Spinal cord (tissue), 9 donors: ENCODE measurements at regions not wholly inside any gene's neighbourhood (a gene's known extent, or its start where the extent isn't known, plus 50 kb on each side); places are given as distances from the start of the nearest gene placed in this dataset.

Experiments used
- DNase-seq, 6 donors: peaks; one replicate each; pipeline versions ENCODE4 v3.0.0 to v3.0.0-alpha.2; 2013 to 2015; ENCODE audit warnings: low spot score in 6 of 6, low read depth in 4 of 6
- H3K27ac ChIP-seq: one replicate; pipeline ENCODE4 v1.5.1; 2013; ENCODE audit warnings: low read depth, low read length, control low read depth
- H3K27me3 ChIP-seq: one replicate; pipeline ENCODE4 v1.6.1; 2013; ENCODE audit warnings: low read length; ENCODE audit not compliant: control insufficient read depth, insufficient read depth
- H3K36me3 ChIP-seq: one replicate; pipeline ENCODE4 v1.6.1; 2013; ENCODE audit warnings: low read length; ENCODE audit not compliant: control insufficient read depth, insufficient read depth
- H3K4me1 ChIP-seq: one replicate; pipeline ENCODE4 v1.6.1; 2013; ENCODE audit warnings: low read length; ENCODE audit not compliant: control insufficient read depth, insufficient read depth
- H3K4me3 ChIP-seq: one replicate; pipeline ENCODE4 v1.5.1; 2013; ENCODE audit warnings: low read depth, low read length, control low read depth
- H3K9me3 ChIP-seq: one replicate; pipeline ENCODE4 v1.6.1; 2013; ENCODE audit warnings: low read length; ENCODE audit not compliant: control insufficient read depth, insufficient read depth
- WGBS: methylation state at CpG from one replicate; pipeline ENCODE4 v1.1.5; 2013; ENCODE audit warnings: missing lambda C conversion rate; ENCODE audit not compliant: insufficient coverage; 5-methylcytosine and 5-hydroxymethylcytosine counted together
- donor health status: healthy.

DNA sequence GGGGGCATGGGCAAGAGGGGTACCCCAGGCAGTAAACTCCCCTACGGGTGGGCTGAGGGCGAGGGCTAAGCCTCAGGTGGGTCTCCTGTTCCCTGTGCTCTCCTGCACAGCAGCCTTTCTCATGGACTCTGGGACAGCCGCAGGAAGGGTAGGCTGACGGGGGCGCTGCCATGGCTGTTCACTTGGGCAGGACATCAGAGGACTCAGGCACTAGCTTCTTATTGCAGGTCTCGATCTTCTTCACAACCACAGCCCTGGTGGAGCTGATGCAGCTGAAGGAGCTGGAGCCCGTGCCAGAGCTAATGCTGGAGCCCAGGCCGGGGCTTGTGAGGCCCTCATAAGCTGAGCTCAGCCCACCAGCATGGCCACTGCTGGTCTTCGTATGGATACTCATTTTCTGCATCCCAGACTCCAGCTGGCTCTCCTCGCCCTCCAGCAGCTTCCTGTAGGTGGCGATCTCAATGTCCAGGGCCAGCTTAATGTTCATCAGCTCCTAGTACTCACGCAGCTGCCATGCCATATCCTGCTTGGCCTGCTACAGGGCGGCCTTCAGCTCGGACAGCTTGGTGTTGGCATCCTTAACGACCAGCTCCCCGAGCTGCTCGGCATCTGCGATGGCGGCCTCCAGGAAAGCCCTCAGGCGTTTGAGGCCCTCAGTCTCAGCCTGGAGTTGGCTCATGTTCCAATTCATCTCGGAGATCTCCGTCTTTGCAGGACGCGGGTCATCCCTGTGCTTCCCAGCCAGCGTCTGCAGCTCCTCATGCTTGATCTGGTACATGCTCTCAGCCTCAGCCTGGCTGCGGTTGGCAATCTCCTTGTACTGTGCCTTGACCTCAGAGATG is 359.8 kb upstream of the SETBP1 start:
- no peak for DNase-seq
- Histone ChIP-seq H3K4me1 (no peaks in the 10 kb centered on the region), H3K4me3 (no peak overlapping the region), H3K9me3 (no peaks in the 10 kb centered on the region), H3K27ac (no peak overlapping the region), H3K27me3 (no peaks in the 10 kb centered on the region), H3K36me3 (no peaks in the 10 kb centered on the region)
- 98% methylated on average over 26 of the region's 26 CpGs for WGBS

DNA sequence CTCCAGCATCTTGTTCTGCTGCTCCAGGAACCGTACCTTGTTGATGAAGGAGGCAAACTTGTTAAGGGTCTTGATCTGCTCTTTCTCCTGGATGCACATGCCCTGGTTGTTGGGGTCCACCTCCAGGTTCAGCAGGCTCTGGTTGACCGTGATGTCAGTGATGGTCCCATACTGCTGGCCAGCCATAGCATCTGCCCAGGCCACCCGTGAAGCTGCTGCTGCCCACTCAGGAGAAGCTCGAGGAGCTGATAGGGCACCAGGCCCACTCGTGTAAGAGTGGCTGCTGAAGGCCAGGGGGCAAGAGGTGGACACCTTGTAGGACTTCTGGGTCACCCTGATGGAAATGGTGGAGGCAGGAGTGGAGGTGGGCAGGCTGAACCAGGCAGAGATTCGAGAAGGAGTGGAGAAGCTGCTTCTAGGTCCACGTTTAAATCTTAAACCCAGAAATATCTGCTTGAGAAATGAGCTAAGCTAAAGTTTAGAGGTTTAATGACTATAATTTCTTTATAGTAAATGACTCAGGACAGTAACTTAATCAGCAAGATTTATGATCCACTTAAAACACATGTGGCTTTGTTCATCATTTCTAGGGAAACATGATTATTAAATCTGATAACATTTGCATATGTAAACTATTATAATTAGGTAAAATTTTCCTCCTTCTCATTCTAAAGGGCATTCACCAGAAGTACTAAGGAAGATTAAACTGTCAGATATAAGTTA is 358.7 kb upstream of the SETBP1 start:
- Histone ChIP-seq H3K4me3 (no peak overlapping the region), H3K27me3 (no peaks in the 10 kb centered on the region), H3K9me3 (no peaks in the 10 kb centered on the region), H3K4me1 (no peaks in the 10 kb centered on the region), H3K27ac (no peak overlapping the region), H3K36me3 (no peaks in the 10 kb centered on the region)
- no peak for DNase-seq
- WGBS: 97% methylated on average over 6 of the region's 7 CpGs

DNA sequence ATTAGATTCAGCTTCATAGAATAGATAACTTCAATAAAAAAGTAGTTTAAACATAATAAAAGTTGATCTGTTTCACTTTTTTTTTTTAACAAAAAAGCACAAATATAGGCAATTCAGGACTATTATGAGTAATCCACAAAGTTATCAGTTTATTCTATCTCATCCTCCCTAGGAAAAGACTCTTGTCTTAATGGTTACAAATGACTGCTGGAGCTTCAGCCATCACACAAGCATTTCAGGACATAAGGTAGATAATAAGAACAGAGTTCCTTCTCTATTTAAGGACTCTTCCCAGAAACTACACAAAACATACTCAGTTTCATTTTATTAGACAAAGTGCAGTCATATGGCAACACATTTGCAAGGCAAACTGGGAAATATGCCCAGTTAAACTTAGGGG is 357.6 kb upstream of the SETBP1 start:
- Histone ChIP-seq H3K27ac (no peak overlapping the region), H3K4me1 (no peaks in the 10 kb centered on the region), H3K27me3 (no peaks in the 10 kb centered on the region), H3K9me3 (no peaks in the 10 kb centered on the region), H3K4me3 (no peak overlapping the region), H3K36me3 (no peaks in the 10 kb centered on the region)
- DNase-seq: no peak

GRCh38 chr18:44324361-44324760 is 356.3 kb upstream of the SETBP1 start:
- no peak overlapping the region for H3K27ac ChIP-seq
- WGBS: no CpG with 5 or more reads among the region's 2 CpGs
- no peaks in the 10 kb centered on the region for H3K9me3 ChIP-seq
- no peaks in the 10 kb centered on the region for H3K27me3 ChIP-seq
- no peak overlapping the region for H3K4me3 ChIP-seq
- H3K36me3 ChIP-seq: no peaks in the 10 kb centered on the region
- no peaks in the 10 kb centered on the region for H3K4me1 ChIP-seq
- DNase-seq: no peak

GRCh38 chr18:44325903-44326635 is 354.6 kb upstream of the SETBP1 start:
- DNase-seq: peak in 5 of 6 donors; percentile 8 to 68 (median 39)
- Histone ChIP-seq H3K9me3 (no peaks in the 10 kb centered on the region), H3K36me3 (no peaks in the 10 kb centered on the region), H3K4me3 (no peak overlapping the region), H3K27ac (no peak overlapping the region), H3K4me1 (no peaks in the 10 kb centered on the region), H3K27me3 (no peaks in the 10 kb centered on the region)
- WGBS: 0% methylated on average over 1 of the region's 4 CpGs

- H3K4me1 ChIP-seq: no peaks in the 10 kb centered on the region
- 100% methylated on average over 1 of the region's 6 CpGs for WGBS
- H3K27me3 ChIP-seq: no peaks in the 10 kb centered on the region
- H3K36me3 ChIP-seq: no peaks in the 10 kb centered on the region
- no peak for DNase-seq
- H3K9me3 ChIP-seq: no peaks in the 10 kb centered on the region
- H3K4me3 ChIP-seq: no peak overlapping the region
- no peak overlapping the region for H3K27ac ChIP-seq
These were observed 348.8 kb upstream of the SETBP1 start for GRCh38 chr18:44331656-44332570.

GRCh38 chr18:44341759-44342158 is 338.9 kb upstream of the SETBP1 start:
- H3K4me3 ChIP-seq: no peak overlapping the region
- WGBS: 100% methylated on average over 1 of the region's 1 CpG

GRCh38 chr18:44342162-44342561 is 338.5 kb upstream of the SETBP1 start:
- 88% methylated on average over 2 of the region's 2 CpGs for WGBS

More at GRCh38 chr18:44341759-44342158, 338.9 kb upstream of the SETBP1 start:
- no peak for DNase-seq
- Histone ChIP-seq H3K4me1 (no peaks in the 10 kb centered on the region), H3K27me3 (no peaks in the 10 kb centered on the region), H3K36me3 (no peaks in the 10 kb centered on the region), H3K9me3 (no peaks in the 10 kb centered on the region), H3K27ac (no peak overlapping the region)

DNA sequence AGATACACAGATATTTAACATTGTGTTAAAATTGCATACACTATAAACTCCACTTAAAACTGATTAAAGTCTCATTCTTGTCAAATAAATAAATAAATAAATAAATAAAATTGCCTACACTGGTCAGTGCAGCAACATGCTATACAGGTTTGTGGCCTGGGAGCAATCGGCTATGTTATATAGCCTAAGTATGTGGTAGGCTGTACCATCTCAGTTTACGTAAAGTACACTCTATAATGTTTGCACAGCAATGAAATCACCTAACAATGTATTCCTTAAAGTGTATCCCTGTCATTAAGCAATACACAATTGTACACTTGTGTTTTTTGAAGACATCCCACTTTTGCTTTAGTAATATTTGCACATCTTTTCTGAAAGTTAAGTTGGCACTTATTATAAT is 337.7 kb upstream of the SETBP1 start:
- Histone ChIP-seq H3K36me3 (no peaks in the 10 kb centered on the region), H3K4me1 (no peaks in the 10 kb centered on the region), H3K27me3 (no peaks in the 10 kb centered on the region), H3K9me3 (no peaks in the 10 kb centered on the region), H3K27ac (no peak overlapping the region), H3K4me3 (no peak overlapping the region)
- DNase-seq: no peak
- WGBS: no CpG with 5 or more reads among the region's 2 CpGs

More at GRCh38 chr18:44342162-44342561, 338.5 kb upstream of the SETBP1 start:
- no peaks in the 10 kb centered on the region for H3K27me3 ChIP-seq
- H3K36me3 ChIP-seq: no peaks in the 10 kb centered on the region
- H3K4me1 ChIP-seq: no peaks in the 10 kb centered on the region
- no peak overlapping the region for H3K4me3 ChIP-seq
- no peak overlapping the region for H3K27ac ChIP-seq
- no peak for DNase-seq
- no peaks in the 10 kb centered on the region for H3K9me3 ChIP-seq
